ENCODE measurements at regions not wholly inside any gene's neighbourhood (a gene's known extent, or its start where the extent isn't known, plus 50 kb on each side); places are given as distances from the start of the nearest gene placed in this dataset.

- TF ChIP-seq, protein P1, sequence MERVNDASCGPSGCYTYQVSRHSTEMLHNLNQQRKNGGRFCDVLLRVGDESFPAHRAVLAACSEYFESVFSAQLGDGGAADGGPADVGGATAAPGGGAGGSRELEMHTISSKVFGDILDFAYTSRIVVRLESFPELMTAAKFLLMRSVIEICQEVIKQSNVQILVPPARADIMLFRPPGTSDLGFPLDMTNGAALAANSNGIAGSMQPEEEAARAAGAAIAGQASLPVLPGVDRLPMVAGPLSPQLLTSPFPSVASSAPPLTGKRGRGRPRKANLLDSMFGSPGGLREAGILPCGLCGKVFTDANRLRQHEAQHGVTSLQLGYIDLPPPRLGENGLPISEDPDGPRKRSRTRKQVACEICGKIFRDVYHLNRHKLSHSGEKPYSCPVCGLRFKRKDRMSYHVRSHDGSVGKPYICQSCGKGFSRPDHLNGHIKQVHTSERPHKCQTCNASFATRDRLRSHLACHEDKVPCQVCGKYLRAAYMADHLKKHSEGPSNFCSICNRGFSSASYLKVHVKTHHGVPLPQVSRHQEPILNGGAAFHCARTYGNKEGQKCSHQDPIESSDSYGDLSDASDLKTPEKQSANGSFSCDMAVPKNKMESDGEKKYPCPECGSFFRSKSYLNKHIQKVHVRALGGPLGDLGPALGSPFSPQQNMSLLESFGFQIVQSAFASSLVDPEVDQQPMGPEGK (CRISPR knock-in tag; IDR thresholded peaks at IDR 0.05; ENCODE audit: borderline replicate concordance): no peak
- no peak for TF ChIP-seq ESRRG (CRISPR knock-in tag; IDR thresholded peaks at IDR 0.05)
- TF ChIP-seq SNAI2 (CRISPR knock-in tag; IDR thresholded peaks at IDR 0.05): no peak
- no peak for TF ChIP-seq ZFP3 (CRISPR knock-in tag; IDR thresholded peaks at IDR 0.05)
- TF ChIP-seq ZC3H10 (CRISPR knock-in tag; IDR thresholded peaks at IDR 0.05): no peak
- no peak for TF ChIP-seq ARNTL (CRISPR knock-in tag; IDR thresholded peaks at IDR 0.05; ENCODE audit: borderline replicate concordance, low read depth)
- no peak for TF ChIP-seq ISL1 (CRISPR knock-in tag; IDR thresholded peaks at IDR 0.05)
- no peak for TF ChIP-seq ZNF70 (CRISPR knock-in tag; IDR thresholded peaks at IDR 0.05)
- TF ChIP-seq OSR1 (CRISPR knock-in tag; IDR thresholded peaks at IDR 0.05): no peak
- no peak for TF ChIP-seq PPARA (CRISPR knock-in tag; IDR thresholded peaks at IDR 0.05; ENCODE audit: borderline replicate concordance)
Observed at GRCh38 chr10:44186821-44187220, 198.1 kb downstream of the CXCL12 start (continued).

DNA sequence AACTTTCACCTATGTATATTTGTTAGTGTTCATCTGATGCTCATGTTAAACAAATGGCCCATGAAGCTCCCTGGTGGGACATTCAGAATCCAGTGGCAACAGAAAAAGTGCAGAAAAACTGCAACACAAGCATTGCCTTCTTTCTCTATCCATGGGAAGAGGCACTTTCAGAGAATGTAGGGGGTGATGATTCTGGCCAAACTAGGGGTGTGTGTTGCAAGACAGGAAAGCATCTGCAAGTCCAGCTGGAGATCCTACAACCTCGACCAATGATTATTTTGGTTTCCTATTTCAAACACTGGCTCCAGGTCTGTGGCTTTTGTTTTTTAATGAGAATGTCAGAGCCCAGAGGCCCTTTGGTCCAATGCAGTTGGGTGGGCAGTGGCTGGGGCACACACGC, 198.7 kb downstream of the CXCL12 start:
- no peak for ATAC-seq
- TF ChIP-seq PPARA (CRISPR knock-in tag; IDR thresholded peaks at IDR 0.05; ENCODE audit: borderline replicate concordance): no peak
- no peak for TF ChIP-seq ISL1 (CRISPR knock-in tag; IDR thresholded peaks at IDR 0.05)
- no peak for TF ChIP-seq ZFP30 (CRISPR knock-in tag; IDR thresholded peaks at IDR 0.05)
- no peak for TF ChIP-seq ARNTL (CRISPR knock-in tag; IDR thresholded peaks at IDR 0.05; ENCODE audit: borderline replicate concordance, low read depth)
- no peak for TF ChIP-seq CSDC2 (CRISPR knock-in tag; IDR thresholded peaks at IDR 0.05)
- TF ChIP-seq ZNF70 (CRISPR knock-in tag; IDR thresholded peaks at IDR 0.05): no peak
- TF ChIP-seq ESRRG (CRISPR knock-in tag; IDR thresholded peaks at IDR 0.05): no peak
- no peak for TF ChIP-seq POU6F1 (CRISPR knock-in tag; IDR thresholded peaks at IDR 0.05; ENCODE audit: borderline replicate concordance, low read depth)
- TF ChIP-seq, protein P1 (CRISPR knock-in tag; IDR thresholded peaks at IDR 0.05; ENCODE audit: borderline replicate concordance): no peak
- no peak for TF ChIP-seq SNAI2 (CRISPR knock-in tag; IDR thresholded peaks at IDR 0.05)
- TF ChIP-seq ZNF8 (CRISPR knock-in tag; IDR thresholded peaks at IDR 0.05): no peak
- TF ChIP-seq TCF4 (CRISPR knock-in tag; IDR thresholded peaks at IDR 0.05; ENCODE audit: borderline replicate concordance): no peak
- no peak for TF ChIP-seq ZFP3 (CRISPR knock-in tag; IDR thresholded peaks at IDR 0.05)
- TF ChIP-seq OSR1 (CRISPR knock-in tag; IDR thresholded peaks at IDR 0.05): no peak
- no peak for TF ChIP-seq ZC3H10 (CRISPR knock-in tag; IDR thresholded peaks at IDR 0.05)
- no peak for TF ChIP-seq BACH2 (CRISPR knock-in tag; IDR thresholded peaks at IDR 0.05; ENCODE audit: borderline replicate concordance)
- no peak for TF ChIP-seq CREB5 (CRISPR knock-in tag; IDR thresholded peaks at IDR 0.05; ENCODE audit: low read depth)
- TF ChIP-seq, protein P2, sequence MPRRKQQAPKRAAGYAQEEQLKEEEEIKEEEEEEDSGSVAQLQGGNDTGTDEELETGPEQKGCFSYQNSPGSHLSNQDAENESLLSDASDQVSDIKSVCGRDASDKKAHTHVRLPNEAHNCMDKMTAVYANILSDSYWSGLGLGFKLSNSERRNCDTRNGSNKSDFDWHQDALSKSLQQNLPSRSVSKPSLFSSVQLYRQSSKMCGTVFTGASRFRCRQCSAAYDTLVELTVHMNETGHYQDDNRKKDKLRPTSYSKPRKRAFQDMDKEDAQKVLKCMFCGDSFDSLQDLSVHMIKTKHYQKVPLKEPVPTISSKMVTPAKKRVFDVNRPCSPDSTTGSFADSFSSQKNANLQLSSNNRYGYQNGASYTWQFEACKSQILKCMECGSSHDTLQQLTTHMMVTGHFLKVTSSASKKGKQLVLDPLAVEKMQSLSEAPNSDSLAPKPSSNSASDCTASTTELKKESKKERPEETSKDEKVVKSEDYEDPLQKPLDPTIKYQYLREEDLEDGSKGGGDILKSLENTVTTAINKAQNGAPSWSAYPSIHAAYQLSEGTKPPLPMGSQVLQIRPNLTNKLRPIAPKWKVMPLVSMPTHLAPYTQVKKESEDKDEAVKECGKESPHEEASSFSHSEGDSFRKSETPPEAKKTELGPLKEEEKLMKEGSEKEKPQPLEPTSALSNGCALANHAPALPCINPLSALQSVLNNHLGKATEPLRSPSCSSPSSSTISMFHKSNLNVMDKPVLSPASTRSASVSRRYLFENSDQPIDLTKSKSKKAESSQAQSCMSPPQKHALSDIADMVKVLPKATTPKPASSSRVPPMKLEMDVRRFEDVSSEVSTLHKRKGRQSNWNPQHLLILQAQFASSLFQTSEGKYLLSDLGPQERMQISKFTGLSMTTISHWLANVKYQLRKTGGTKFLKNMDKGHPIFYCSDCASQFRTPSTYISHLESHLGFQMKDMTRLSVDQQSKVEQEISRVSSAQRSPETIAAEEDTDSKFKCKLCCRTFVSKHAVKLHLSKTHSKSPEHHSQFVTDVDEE (CRISPR knock-in tag; IDR thresholded peaks at IDR 0.05): no peak
- TF ChIP-seq GLIS3 (CRISPR knock-in tag; IDR thresholded peaks at IDR 0.05): no peak

- ATAC-seq: no peak
- TF ChIP-seq CSDC2 (CRISPR knock-in tag; IDR thresholded peaks at IDR 0.05): no peak
Observed at GRCh38 chr10:44185315-44185666, 199.6 kb downstream of the CXCL12 start.

Data from SK-N-SH treated with all-trans-retinoic acid at 6 μM for 48 hours (cell line).